Transverse colon (tissue), 4 donors: ENCODE measurements at regions not wholly inside any gene's neighbourhood (a gene's known extent, or its start where the extent isn't known, plus 50 kb on each side); places are given as distances from the start of the nearest gene placed in this dataset.

ENCODE experiments used
- DNase-seq: peaks from one replicate; pipeline ENCODE4 v3.0.0-alpha.2; 2019
- H3K27ac ChIP-seq, 4 donors: fragments of 200-600 bp; sonication (generic); 2 replicates each; pipeline ENCODE4 v1.5.1; 2016 to 2018; ENCODE audit warnings: inconsistent platforms in 4 of 4
- H3K27me3 ChIP-seq: fragments of 200-600 bp; sonication (generic); 2 replicates; pipeline ENCODE4 v1.5.1; 2017; ENCODE audit warnings: inconsistent platforms
- H3K36me3 ChIP-seq, 4 donors: fragments of 200-600 bp; sonication (generic); 2 replicates each; pipeline ENCODE4 v1.5.1; 2017 to 2019; ENCODE audit warnings: inconsistent platforms in 4 of 4
- H3K4me1 ChIP-seq, 4 donors: fragments of 200-600 bp; sonication (generic); 2 replicates each; pipeline ENCODE4 v1.5.1; 2017 to 2020; ENCODE audit warnings: inconsistent platforms in 4 of 4
- H3K4me3 ChIP-seq, 4 donors: fragments of 200-600 bp; sonication (generic); 1 replicate in 1 of 4; 2 replicates in 3 of 4; pipeline versions ENCODE4 v1.5.1 to v1.6.1; 2017 to 2019; ENCODE audit warnings: inconsistent platforms in 4 of 4
- H3K9me3 ChIP-seq, 2 donors: fragments of 200-600 bp; sonication (generic); 2 replicates each; pipeline ENCODE4 v1.5.1; 2017 to 2019; ENCODE audit warnings: inconsistent platforms in 2 of 2
- CTCF ChIP-seq, 5 experiments: fragments of 200-600 bp in 3 of 5; fragments of 450-650 bp in 2 of 5; sonication (generic) in 3 of 5; IDR thresholded peaks; 1 replicate in 2 of 5; 2 replicates in 3 of 5; pipeline ENCODE4 v1.5.1; 2016 to 2017; ENCODE audit warnings: antibody characterized with exemption in 5 of 5, inconsistent platforms in 3 of 5, mild to moderate bottlenecking in 2 of 5, moderate library complexity in 1 of 5
- EP300 ChIP-seq: sonication (generic); formaldehyde crosslinking; IDR thresholded peaks from one replicate; pipeline ENCODE4 v1.6.1; 2017; ENCODE audit warnings: antibody characterized with exemption, low read depth
- POLR2A ChIP-seq: fragments of 450-650 bp; IDR thresholded peaks from one replicate; pipeline ENCODE4 v1.6.1; 2016; ENCODE audit warnings: antibody characterized with exemption, mild to moderate bottlenecking, moderate library complexity
- POLR2AphosphoS5 ChIP-seq, 3 donors: sonication (generic); formaldehyde crosslinking; IDR thresholded peaks; one replicate each; pipeline ENCODE4 v1.6.1; 2016; ENCODE audit warnings: antibody characterized with exemption in 3 of 3
- WGBS, 2 donors: methylation state at CpG; one replicate each; pipeline ENCODE4 v1.1.5; 2018; ENCODE audit warnings: low coverage in 1 of 2; 5-methylcytosine and 5-hydroxymethylcytosine counted together
- in situ Hi-C, 4 donors: fragments of 200-750 bp; cut with MboI; loops; one replicate each; pipeline versions ENCODE4 v1.15.0 to v1.15.1; 2017; ENCODE audit warnings: low sequenced_read_pairs in 3 of 4, low pct_ligation_motif_present in 1 of 4, low pct_unique_long_range_greater_than_20kb in 1 of 4
- intact Hi-C: fragments of 100-400 bp; cut with DNase I; formaldehyde crosslinking; loops from one replicate; pipeline ENCODE4 v1.15.1; 2023; ENCODE audit warnings: low total_unique reads

- no peaks in the 10 kb centered on the region for H3K9me3 ChIP-seq
- H3K4me3 ChIP-seq: no peak overlapping the region
- no peaks in the 10 kb centered on the region for H3K27me3 ChIP-seq
- no peak for DNase-seq
- H3K27ac ChIP-seq: no peak overlapping the region
- H3K4me1 ChIP-seq: no peaks in the 10 kb centered on the region
- in situ Hi-C loops (no loop called here), intact Hi-C loops (no loop called here)
- no peak for TF ChIP-seq EP300
- no peak for TF ChIP-seq CTCF (IDR thresholded peaks at IDR 0.05)
- WGBS, 2 donors: 74 to 76% methylated on average over 2 of the region's 2 CpGs
- no peaks in the 10 kb centered on the region for H3K36me3 ChIP-seq
These were observed 298.8 kb downstream of the TENT4A start for GRCh38 chr5:7012057-7012456.

DNA sequence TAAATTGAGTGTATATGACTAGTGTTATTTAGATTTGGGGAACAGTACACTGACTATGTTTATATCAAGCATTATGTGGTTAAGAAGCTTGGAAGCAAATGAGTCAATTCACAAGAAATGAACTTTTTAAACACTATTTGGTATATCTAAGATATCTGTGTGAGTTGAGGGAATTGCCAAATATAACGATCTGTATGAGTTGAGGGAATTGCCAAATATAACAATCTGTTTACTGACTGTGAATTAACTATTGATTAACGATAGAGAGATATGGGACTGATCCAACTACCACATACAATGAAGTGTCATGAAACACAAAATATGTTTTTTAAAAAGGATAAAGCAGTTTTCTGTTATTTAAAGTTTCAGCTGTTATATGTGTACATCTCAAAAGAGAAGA is 301.4 kb downstream of the TENT4A start:
- Histone ChIP-seq H3K27me3 (no peaks in the 10 kb centered on the region), H3K9me3 (no peaks in the 10 kb centered on the region), H3K4me1 (no peaks in the 10 kb centered on the region), H3K27ac (no peak overlapping the region), H3K36me3 (no peaks in the 10 kb centered on the region), H3K4me3 (no peak overlapping the region)
- in situ Hi-C loops: no loop called here
- TF ChIP-seq CTCF (IDR thresholded peaks at IDR 0.05) (no peak), EP300 (no peak), POLR2AphosphoS5 (IDR thresholded peaks at IDR 0.05) (no peak), POLR2A (no peak)
- DNase-seq: no peak
- intact Hi-C loops: no loop called here
- 64 to 70% methylated on average over 2 of the region's 2 CpGs for WGBS, 2 donors

- in situ Hi-C loops: no loop called here
- TF ChIP-seq EP300 (no peak), POLR2AphosphoS5 (IDR thresholded peaks at IDR 0.05) (no peak), CTCF (IDR thresholded peaks at IDR 0.05) (no peak), POLR2A (no peak)
These were observed 302.5 kb downstream of the TENT4A start for GRCh38 chr5:7015586-7016256.

GRCh38 chr5:7016999-7017747 is 303.9 kb downstream of the TENT4A start:
- peaks cover 5 to 11% of the 10 kb centered on the region in 2 donors for H3K9me3 ChIP-seq
- DNase-seq: no peak
- H3K27me3 ChIP-seq: no peaks in the 10 kb centered on the region
- H3K36me3 ChIP-seq: no peaks in the 10 kb centered on the region
- no peak overlapping the region for H3K4me3 ChIP-seq
- TF ChIP-seq CTCF (IDR thresholded peaks at IDR 0.05) (no peak), POLR2AphosphoS5 (IDR thresholded peaks at IDR 0.05) (no peak), POLR2A (no peak), EP300 (no peak)
- intact Hi-C loops (no loop called here), in situ Hi-C loops (no loop called here)
- 57 to 66% methylated on average over 4 to 10 of the region's 10 CpGs for WGBS, 2 donors
- H3K4me1 ChIP-seq: no peaks in the 10 kb centered on the region
- no peak overlapping the region for H3K27ac ChIP-seq

More at GRCh38 chr5:7015586-7016256, 302.5 kb downstream of the TENT4A start:
- H3K36me3 ChIP-seq: no peaks in the 10 kb centered on the region
- no peaks in the 10 kb centered on the region for H3K27me3 ChIP-seq
- no peaks in the 10 kb centered on the region for H3K4me1 ChIP-seq
- H3K4me3 ChIP-seq: no peak overlapping the region
- H3K27ac ChIP-seq: no peak overlapping the region
- intact Hi-C loops: no loop called here
- WGBS, 2 donors: 71 to 78% methylated on average over 4 to 6 of the region's 6 CpGs
- no peaks in the 10 kb centered on the region for H3K9me3 ChIP-seq
- DNase-seq: no peak
